Lung (tissue), 11 donors: ENCODE measurements at regions not wholly inside any gene's neighbourhood (a gene's known extent, or its start where the extent isn't known, plus 50 kb on each side); places are given as distances from the start of the nearest gene placed in this dataset.

Experiments used
- ATAC-seq: fragments of 200-7000 bp; cut with Tn5 transposase; one replicate; pipeline ENCODE4 v1.9.1; 2020; ENCODE audit warnings: moderate number of reproducible peaks; ENCODE audit not compliant: insufficient read depth, low FRiP score
- DNase-seq, 3 donors: peaks; one replicate each; pipeline ENCODE4 v3.0.0-alpha.2; 2013 to 2017
- H3K27ac ChIP-seq, 2 donors: one replicate each; pipeline ENCODE4 v1.5.1; 2013; ENCODE audit warnings: mild to moderate bottlenecking in 2 of 2, moderate library complexity in 2 of 2, control low read depth in 1 of 2, inconsistent platforms in 1 of 2, low read depth in 1 of 2, low read length in 1 of 2
- H3K27me3 ChIP-seq, 3 donors: one replicate each; pipeline ENCODE4 v1.5.1; 2013; ENCODE audit warnings: low read length in 2 of 3; ENCODE audit not compliant: control insufficient read depth in 3 of 3, insufficient read depth in 3 of 3
- H3K36me3 ChIP-seq, 4 donors: one replicate each; pipeline ENCODE4 v1.5.1; 2013; ENCODE audit warnings: low read length in 4 of 4, mild to moderate bottlenecking in 1 of 4, moderate library complexity in 1 of 4; ENCODE audit not compliant: control insufficient read depth in 4 of 4, insufficient read depth in 4 of 4
- H3K4me1 ChIP-seq, 5 donors: one replicate each; pipeline ENCODE4 v1.5.1; 2013; ENCODE audit warnings: low read length in 5 of 5, mild to moderate bottlenecking in 2 of 5, moderate library complexity in 1 of 5; ENCODE audit not compliant: control insufficient read depth in 5 of 5, insufficient read depth in 5 of 5
- H3K4me3 ChIP-seq: one replicate; pipeline ENCODE4 v1.5.1; 2013; ENCODE audit warnings: mild to moderate bottlenecking, control low read depth, moderate library complexity
- H3K9ac ChIP-seq, 2 donors: one replicate each; pipeline ENCODE4 v1.5.1; 2013; ENCODE audit warnings: low read length in 2 of 2, control low read depth in 1 of 2; ENCODE audit not compliant: insufficient read depth in 1 of 2
- H3K9me3 ChIP-seq, 4 donors: one replicate each; pipeline ENCODE4 v1.5.1; 2013; ENCODE audit warnings: low read length in 3 of 4, mild to moderate bottlenecking in 1 of 4, moderate library complexity in 1 of 4; ENCODE audit not compliant: control insufficient read depth in 4 of 4, insufficient read depth in 3 of 4
- WGBS, 2 donors: extraction: QIAGEN DNeasy Blood & Tissue Kit; methylation state at CpG; one replicate each; pipeline ENCODE4 v1.1.7; 2013; 5-methylcytosine and 5-hydroxymethylcytosine counted together
- TF ChIP-seq, protein P1 (sequence below): IDR thresholded peaks from 2 replicates; pipeline ENCODE4 v1.5.1; 2012; ENCODE audit warnings: mild to moderate bottlenecking; ENCODE audit errors: control extremely low read depth, extremely low read depth
- donor health status: control.
- donor health status: control.
- donor health status: Bipolar disorder and iron deficiency.
- donor health status: healthy.
- donor health status: DM: yes; HTN: yes; CAD: no.

DNA sequence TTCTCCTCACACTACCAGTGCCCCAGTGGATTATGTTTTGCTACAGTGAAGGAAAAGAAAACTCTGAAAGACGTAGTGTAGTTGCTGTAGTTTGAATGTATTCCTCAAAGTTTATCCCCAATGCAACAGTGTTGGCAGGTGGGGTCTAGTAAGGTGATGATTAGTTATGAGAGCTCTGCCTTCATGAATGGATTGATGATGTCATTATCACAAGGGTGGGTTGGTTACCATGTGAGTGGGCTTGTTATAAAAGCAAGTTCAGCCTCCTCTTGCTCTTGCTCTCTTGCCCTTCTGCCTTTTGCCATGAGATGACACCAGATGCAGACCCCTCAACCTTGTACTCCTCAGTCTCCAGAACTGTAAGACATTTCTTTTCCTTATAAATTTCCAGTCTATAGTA lies 244.7 kb upstream of the RSPO3 start:
- Histone ChIP-seq H3K36me3 (no peaks in the 10 kb centered on the region), H3K9me3 (no peaks in the 10 kb centered on the region), H3K4me1 (no peaks in the 10 kb centered on the region), H3K4me3 (no peak overlapping the region), H3K27ac (no peak overlapping the region), H3K27me3 (no peaks in the 10 kb centered on the region), H3K9ac (no peak overlapping the region)
- 78 to 84% methylated on average over 1 of the region's 1 CpG for WGBS, 2 donors
- TF ChIP-seq, protein P1, sequence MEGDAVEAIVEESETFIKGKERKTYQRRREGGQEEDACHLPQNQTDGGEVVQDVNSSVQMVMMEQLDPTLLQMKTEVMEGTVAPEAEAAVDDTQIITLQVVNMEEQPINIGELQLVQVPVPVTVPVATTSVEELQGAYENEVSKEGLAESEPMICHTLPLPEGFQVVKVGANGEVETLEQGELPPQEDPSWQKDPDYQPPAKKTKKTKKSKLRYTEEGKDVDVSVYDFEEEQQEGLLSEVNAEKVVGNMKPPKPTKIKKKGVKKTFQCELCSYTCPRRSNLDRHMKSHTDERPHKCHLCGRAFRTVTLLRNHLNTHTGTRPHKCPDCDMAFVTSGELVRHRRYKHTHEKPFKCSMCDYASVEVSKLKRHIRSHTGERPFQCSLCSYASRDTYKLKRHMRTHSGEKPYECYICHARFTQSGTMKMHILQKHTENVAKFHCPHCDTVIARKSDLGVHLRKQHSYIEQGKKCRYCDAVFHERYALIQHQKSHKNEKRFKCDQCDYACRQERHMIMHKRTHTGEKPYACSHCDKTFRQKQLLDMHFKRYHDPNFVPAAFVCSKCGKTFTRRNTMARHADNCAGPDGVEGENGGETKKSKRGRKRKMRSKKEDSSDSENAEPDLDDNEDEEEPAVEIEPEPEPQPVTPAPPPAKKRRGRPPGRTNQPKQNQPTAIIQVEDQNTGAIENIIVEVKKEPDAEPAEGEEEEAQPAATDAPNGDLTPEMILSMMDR, result no peak
- DNase-seq (no peak), ATAC-seq (no peak)

DNA sequence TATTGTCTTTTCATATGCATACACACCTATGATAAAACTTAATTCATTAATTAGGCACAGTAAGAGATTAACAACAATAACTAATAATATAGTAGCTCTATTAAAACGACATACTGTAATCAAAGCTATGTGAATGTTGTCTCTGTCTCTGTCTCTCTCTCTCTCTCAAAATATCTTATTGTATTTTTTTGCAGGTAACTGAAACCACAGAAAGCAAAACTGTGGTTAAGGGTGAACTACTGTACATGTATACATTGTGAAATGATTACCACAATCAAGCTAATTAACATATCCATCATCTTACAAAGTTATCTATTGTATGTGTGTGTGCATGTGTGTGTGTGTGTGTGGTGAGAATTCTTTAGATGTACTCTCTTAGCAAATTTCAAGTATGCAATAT lies 242.0 kb upstream of the RSPO3 start:
- TF ChIP-seq, protein P1, result no peak
- DNase-seq (no peak), ATAC-seq (no peak)
- no peaks in the 10 kb centered on the region for H3K27me3 ChIP-seq
- H3K4me1 ChIP-seq, result no peaks in the 10 kb centered on the region
- no peak overlapping the region for H3K9ac ChIP-seq
- H3K27ac ChIP-seq, result no peak overlapping the region
- no peaks in the 10 kb centered on the region for H3K36me3 ChIP-seq
- H3K9me3 ChIP-seq, result no peaks in the 10 kb centered on the region
- no peak overlapping the region for H3K4me3 ChIP-seq
- WGBS, 2 donors, result 64 to 74% methylated on average over 1 of the region's 1 CpG

DNA sequence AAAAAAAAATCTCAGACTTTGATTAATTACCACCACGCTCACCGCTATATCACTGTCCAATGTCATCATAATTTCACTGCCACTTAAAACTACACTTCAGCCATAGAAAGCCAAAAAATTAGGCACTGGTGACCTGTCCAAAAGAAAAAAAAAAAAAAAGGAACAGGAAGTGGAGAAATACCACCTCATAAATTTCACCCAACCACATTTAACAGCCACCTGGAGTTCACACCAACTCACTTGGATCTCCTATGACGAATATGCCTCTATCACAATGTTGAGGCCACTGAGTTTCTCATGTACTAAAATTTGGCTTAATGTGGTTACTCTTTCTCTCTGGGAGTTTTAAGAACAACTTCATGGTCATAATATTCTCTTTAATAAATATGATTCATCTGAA lies 237.5 kb upstream of the RSPO3 start:
- no peaks in the 10 kb centered on the region for H3K36me3 ChIP-seq
- H3K27me3 ChIP-seq, result no peaks in the 10 kb centered on the region
- no peak overlapping the region for H3K27ac ChIP-seq
- ATAC-seq, result no peak
- no peaks in the 10 kb centered on the region for H3K4me1 ChIP-seq
- WGBS, 2 donors, result 47 to 66% methylated on average over 3 of the region's 3 CpGs
- H3K9ac ChIP-seq, result no peak overlapping the region
- no peak for DNase-seq
- TF ChIP-seq, protein P1, result no peak
- no peak overlapping the region for H3K4me3 ChIP-seq
- no peaks in the 10 kb centered on the region for H3K9me3 ChIP-seq

DNA sequence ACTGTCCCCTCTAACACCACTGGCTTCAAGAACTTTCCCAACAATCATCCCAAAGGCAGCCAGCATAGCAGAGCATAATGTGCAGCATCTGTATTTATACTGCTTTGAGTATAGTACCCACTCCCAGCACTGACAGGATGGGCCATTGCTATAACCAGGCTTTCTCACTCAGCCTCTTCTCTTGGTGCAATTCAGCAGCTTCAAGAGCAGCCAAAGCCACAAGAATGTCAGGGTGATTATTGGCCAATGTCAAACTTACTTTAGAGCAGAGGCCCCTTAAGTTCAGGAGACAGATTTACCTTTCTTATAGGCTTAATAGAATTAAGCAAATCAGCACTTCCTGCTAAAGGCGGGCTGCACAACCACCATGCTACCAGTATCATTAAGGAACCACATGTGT lies 232.4 kb upstream of the RSPO3 start:
- H3K4me1 ChIP-seq, result peaks cover 0 to 4% (median 0%) of the 10 kb centered on the region in 5 donors
- ATAC-seq, result no peak
- H3K27me3 ChIP-seq, result no peaks in the 10 kb centered on the region
- H3K27ac ChIP-seq, result no peak overlapping the region
- no peaks in the 10 kb centered on the region for H3K9me3 ChIP-seq
- WGBS, 2 donors, result 86 to 93% methylated on average over 1 of the region's 1 CpG
- TF ChIP-seq, protein P1, result no peak
- no peak overlapping the region for H3K9ac ChIP-seq
- no peaks in the 10 kb centered on the region for H3K36me3 ChIP-seq
- H3K4me3 ChIP-seq, result no peak overlapping the region
- no peak for DNase-seq
